MM.1S (cell line): ENCODE measurements at regions not wholly inside any gene's neighbourhood (a gene's known extent, or its start where the extent isn't known, plus 50 kb on each side); places are given as distances from the start of the nearest gene placed in this dataset.

Experiments used
- CTCF ChIP-seq: fragments of 300-600 bp; sonication (generic); IDR thresholded peaks from 2 replicates; pipeline ENCODE4 v1.5.1; 2016; ENCODE audit warnings: antibody characterized with exemption, low read length, mixed read lengths
- EZH2 ChIP-seq: fragments of 300-600 bp; sonication (generic); optimal IDR thresholded peaks from 2 replicates; pipeline ENCODE3; 2017; ENCODE audit warnings: low read depth, mild to moderate bottlenecking, antibody characterized with exemption, low read length, mixed read lengths

GRCh38 chrX:4830880-4831557 is 1117.6 kb upstream of the PRKX start:
- TF ChIP-seq CTCF (no peak), EZH2 (no peak)
